WI38 (cell line): ENCODE measurements at regions not wholly inside any gene's neighbourhood (a gene's known extent, or its start where the extent isn't known, plus 50 kb on each side); places are given as distances from the start of the nearest gene placed in this dataset.

Source experiments
- H3K4me3 ChIP-seq: 2 replicates; pipeline ENCODE4 v1.5.1; 2011; ENCODE audit warnings: low read depth, mild to moderate bottlenecking, control low read depth, low read length
- CTCF ChIP-seq: IDR thresholded peaks from 2 replicates; pipeline ENCODE4 v1.5.1; 2012; ENCODE audit warnings: low read depth, mild to moderate bottlenecking, control low read depth, low read length

GRCh38 chr5:56317923-56318561 lies 84.9 kb upstream of the ANKRD55 start:
- H3K4me3 ChIP-seq, result no peak overlapping the region
- no peak for TF ChIP-seq CTCF

GRCh38 chr5:56316299-56316994 lies 83.3 kb upstream of the ANKRD55 start:
- no peak for TF ChIP-seq CTCF
- no peak overlapping the region for H3K4me3 ChIP-seq

GRCh38 chr5:56314529-56314928 lies 81.4 kb upstream of the ANKRD55 start:
- H3K4me3 ChIP-seq, result no peak overlapping the region
- peak; percentile 32; the same call in 1 of the 2 replicates for TF ChIP-seq CTCF

- no peak overlapping the region for H3K4me3 ChIP-seq
- TF ChIP-seq CTCF, result no peak
Observed at GRCh38 chr5:56313596-56313995, 80.5 kb upstream of the ANKRD55 start.

- no peak for TF ChIP-seq CTCF
- H3K4me3 ChIP-seq, result no peak overlapping the region
Observed at GRCh38 chr5:56313004-56313531, 79.9 kb upstream of the ANKRD55 start.

- no peak for TF ChIP-seq CTCF
- no peak overlapping the region for H3K4me3 ChIP-seq
Observed at GRCh38 chr5:56311306-56311905, 78.3 kb upstream of the ANKRD55 start.

- TF ChIP-seq CTCF, result no peak
- H3K4me3 ChIP-seq, result no peak overlapping the region
Observed at GRCh38 chr5:56310711-56311204, 77.6 kb upstream of the ANKRD55 start.
